IMR-90 (cell line): ENCODE measurements at regions not wholly inside any gene's neighbourhood (a gene's known extent, or its start where the extent isn't known, plus 50 kb on each side); places are given as distances from the start of the nearest gene placed in this dataset.

ENCODE experiments used
- ATAC-seq: fragments of 200-7000 bp; cut with Tn5 transposase; 2 replicates; pipeline ENCODE4 v1.9.1; 2020; ENCODE audit warnings: low read depth, mild to moderate bottlenecking, moderate library complexity
- BruUV-seq: library from RNA; stranded (reverse); fragments of 400-500 nt; replicated peaks from 2 replicates; lab custom pipeline; 2021; lab: Mats Ljungman, UMichigan
- CTCF ChIA-PET: fragments of 300-600 bp; formaldehyde crosslinking; extraction: SDS; loops from one replicate; lab custom pipeline; 2021; ENCODE audit warnings: antibody characterized with exemption; lab: Yijun Ruan, JAX
- POLR2A ChIA-PET: fragments of 300-600 bp; sonication (Branson Sonifier 250); formaldehyde crosslinking; loops from one replicate; lab custom pipeline; 2022; ENCODE audit warnings: antibody characterized with exemption; ENCODE audit not compliant: unreplicated experiment; lab: Charles Lee
- DNase-seq: peaks from one replicate; pipeline ENCODE4 v3.0.0; 2013
- H2AFZ ChIP-seq: replicated peaks from 2 replicates; pipeline ENCODE3; 2013; ENCODE audit warnings: low read length, mild to moderate bottlenecking; ENCODE audit not compliant: poor library complexity
- H2AK5ac ChIP-seq: 2 replicates; pipeline ENCODE4 v1.6.1; 2013; ENCODE audit warnings: low read depth, low read length, inconsistent platforms
- H2AK9ac ChIP-seq: replicated peaks from 2 replicates; pipeline ENCODE3; 2013; ENCODE audit warnings: mild to moderate bottlenecking, low read depth, low read length, moderate library complexity; ENCODE audit not compliant: poor library complexity
- H2BK120ac ChIP-seq: 2 replicates; pipeline ENCODE4 v1.6.1; 2013; ENCODE audit warnings: low read depth, low read length, inconsistent platforms
- H2BK15ac ChIP-seq: 3 replicates; pipeline ENCODE4 v1.6.1; 2013; ENCODE audit warnings: low read depth, low read length, inconsistent platforms
- H2BK20ac ChIP-seq: 2 replicates; pipeline ENCODE4 v1.6.1; 2013; ENCODE audit warnings: low read depth, mild to moderate bottlenecking, inconsistent platforms, low read length, moderate library complexity
- H2BK5ac ChIP-seq: 2 replicates; pipeline ENCODE4 v1.6.1; 2013; ENCODE audit warnings: mild to moderate bottlenecking, low read depth, low read length, inconsistent platforms; ENCODE audit not compliant: poor library complexity, severe bottlenecking
- H3K14ac ChIP-seq: replicated peaks from 2 replicates; pipeline ENCODE4 v1.6.1; 2013; ENCODE audit warnings: low read depth, low read length, inconsistent platforms
- H3K18ac ChIP-seq: 2 replicates; pipeline ENCODE4 v1.6.1; 2013; ENCODE audit warnings: low read depth, low read length, control low read depth
- H3K23ac ChIP-seq: 2 replicates; pipeline ENCODE4 v1.6.1; 2013; ENCODE audit warnings: low read depth, low read length, inconsistent platforms
- H3K27ac ChIP-seq: 2 replicates; pipeline ENCODE4 v1.5.1; 2013; ENCODE audit warnings: mild to moderate bottlenecking, control low read depth, low read length; ENCODE audit not compliant: insufficient read depth
- H3K27me3 ChIP-seq: 2 replicates; pipeline ENCODE4 v1.6.1; 2013; ENCODE audit warnings: low read length; ENCODE audit not compliant: control insufficient read depth, insufficient read depth
- H3K36me3 ChIP-seq: 2 replicates; pipeline ENCODE4 v1.6.1; 2013; ENCODE audit warnings: low read length, mixed read lengths; ENCODE audit not compliant: control insufficient read depth, insufficient read depth
- H3K4ac ChIP-seq: 2 replicates; pipeline ENCODE4 v1.6.1; 2013; ENCODE audit warnings: low read depth, low read length, inconsistent platforms
- H3K4me1 ChIP-seq: 2 replicates; pipeline ENCODE4 v1.6.1; 2013; ENCODE audit warnings: low read length, mixed read lengths; ENCODE audit not compliant: control insufficient read depth, insufficient read depth
- H3K4me2 ChIP-seq: 2 replicates; pipeline ENCODE4 v1.6.1; 2013; ENCODE audit warnings: low read depth, mild to moderate bottlenecking, control low read depth, low read length, moderate library complexity
- H3K4me3 ChIP-seq: 2 replicates; pipeline ENCODE4 v1.5.1; 2013; ENCODE audit warnings: low read depth, mild to moderate bottlenecking, control low read depth, low read length, moderate library complexity; ENCODE audit not compliant: insufficient read depth
- H3K56ac ChIP-seq: 2 replicates; pipeline ENCODE4 v1.6.1; 2013; ENCODE audit warnings: low read length, inconsistent platforms; ENCODE audit not compliant: insufficient read depth; ENCODE audit errors: extremely low read depth
- H3K79me1 ChIP-seq, 2 experiments: 2 replicates each; pipeline ENCODE4 v1.6.1; 2013; ENCODE audit warnings: low read length in 2 of 2, inconsistent platforms in 1 of 2, low read depth in 1 of 2
- H3K9ac ChIP-seq: 2 replicates; pipeline ENCODE4 v1.6.1; 2013; ENCODE audit warnings: low read depth, low read length, control low read depth
- H3K9me1 ChIP-seq: 2 replicates; pipeline ENCODE4 v1.6.1; 2013; ENCODE audit warnings: low read length, inconsistent platforms; ENCODE audit not compliant: insufficient read depth
- H3K9me3 ChIP-seq: 2 replicates; pipeline ENCODE4 v1.6.1; 2013; ENCODE audit warnings: low read length; ENCODE audit not compliant: control insufficient read depth, insufficient read depth
- H4K20me1 ChIP-seq: 2 replicates; pipeline ENCODE4 v1.6.1; 2013; ENCODE audit warnings: low read length, inconsistent platforms; ENCODE audit not compliant: insufficient read depth
- H4K5ac ChIP-seq: 2 replicates; pipeline ENCODE4 v1.6.1; 2013; ENCODE audit warnings: mild to moderate bottlenecking, low read depth, low read length, control low read depth
- H4K8ac ChIP-seq, 2 experiments: 2 replicates each; pipeline ENCODE4 v1.6.1; 2013; ENCODE audit warnings: low read depth in 2 of 2, low read length in 2 of 2, control low read depth in 1 of 2, inconsistent platforms in 1 of 2
- H4K91ac ChIP-seq: 2 replicates; pipeline ENCODE4 v1.6.1; 2013; ENCODE audit warnings: low read depth, low read length, inconsistent platforms; ENCODE audit not compliant: insufficient read depth
- BHLHE40 ChIP-seq: fragments of 150-350 bp; IDR thresholded peaks from 2 replicates; pipeline ENCODE4 v1.6.1; 2016; ENCODE audit warnings: mild to moderate bottlenecking, low read depth, low read length
- CEBPB ChIP-seq: IDR thresholded peaks from 2 replicates; pipeline ENCODE4 v1.6.1; 2012; ENCODE audit warnings: low read depth, low read length, improper control_type of control experiment
- CHD1 ChIP-seq: IDR thresholded peaks from 2 replicates; pipeline ENCODE4 v1.6.1; 2012; ENCODE audit warnings: low read depth, low read length, improper control_type of control experiment
- ELK1 ChIP-seq: fragments of 150-350 bp; IDR thresholded peaks from 2 replicates; pipeline ENCODE4 v1.6.1; 2016; ENCODE audit warnings: low read depth, mild to moderate bottlenecking, low read length, moderate library complexity, borderline replicate concordance
- FOS ChIP-seq: fragments of 150-350 bp; IDR thresholded peaks from 2 replicates; pipeline ENCODE4 v1.6.1; 2016; ENCODE audit warnings: low read depth, low read length
- MAZ ChIP-seq: IDR thresholded peaks from 2 replicates; pipeline ENCODE4 v1.6.1; 2012; ENCODE audit warnings: low read depth, mild to moderate bottlenecking, low read length, improper control_type of control experiment, moderate library complexity, borderline replicate concordance
- MXI1 ChIP-seq: IDR thresholded peaks from 2 replicates; pipeline ENCODE4 v1.6.1; 2012; ENCODE audit warnings: low read depth, mild to moderate bottlenecking, low read length, moderate library complexity, borderline replicate concordance
- NFE2L2 ChIP-seq: fragments of 150-350 bp; IDR thresholded peaks from 2 replicates; pipeline ENCODE4 v1.6.1; 2016; ENCODE audit warnings: low read depth, mild to moderate bottlenecking, low read length
- POLR2A ChIP-seq: IDR thresholded peaks from 2 replicates; pipeline ENCODE4 v1.6.1; 2012; ENCODE audit warnings: mild to moderate bottlenecking, low read depth, low read length
- RAD21 ChIP-seq: IDR thresholded peaks from 2 replicates; pipeline ENCODE4 v1.6.1; 2012; ENCODE audit warnings: low read length, improper control_type of control experiment
- RCOR1 ChIP-seq: IDR thresholded peaks from 2 replicates; pipeline ENCODE4 v1.6.1; 2012; ENCODE audit warnings: mild to moderate bottlenecking, low read length, improper control_type of control experiment; ENCODE audit not compliant: insufficient replicate concordance
- RFX5 ChIP-seq: IDR thresholded peaks from 2 replicates; pipeline ENCODE4 v1.8.0; 2012; ENCODE audit warnings: low read depth, mild to moderate bottlenecking, low read length, moderate library complexity
- SMC3 ChIP-seq: fragments of 150-350 bp; IDR thresholded peaks from 2 replicates; pipeline ENCODE4 v1.6.1; 2016; ENCODE audit warnings: low read depth, mild to moderate bottlenecking, antibody characterized with exemption, low read length, moderate library complexity
- USF2 ChIP-seq: fragments of 150-350 bp; IDR thresholded peaks from 2 replicates; pipeline ENCODE4 v1.6.1; 2017; ENCODE audit warnings: mild to moderate bottlenecking, antibody characterized with exemption, low read length, low read depth
- dilution Hi-C: fragments of 300-500 bp; cut with HindIII; formaldehyde crosslinking; loops from one replicate; pipeline ENCODE4 v1.14.3; 2018; ENCODE audit warnings: low sequenced_read_pairs; ENCODE audit not compliant: unreplicated experiment
- in situ Hi-C: fragments of 300-500 bp; cut with MboI; formaldehyde crosslinking; loops from 3 replicates; pipeline ENCODE4 v1.14.3; 2019; ENCODE audit warnings: low sequenced_read_pairs, inconsistent platforms, mixed read lengths
- intact Hi-C: fragments of 100-400 bp; cut with micrococcal nuclease; formaldehyde crosslinking; loops from 2 replicates; pipeline ENCODE4 v1.10.0; 2022
- TF ChIP-seq, protein P1 (sequence below): conservative IDR thresholded peaks from 2 replicates; pipeline ENCODE4 v1.5.1; 2012; ENCODE audit warnings: mild to moderate bottlenecking, low read depth, low read length, improper control_type of control experiment

DNA sequence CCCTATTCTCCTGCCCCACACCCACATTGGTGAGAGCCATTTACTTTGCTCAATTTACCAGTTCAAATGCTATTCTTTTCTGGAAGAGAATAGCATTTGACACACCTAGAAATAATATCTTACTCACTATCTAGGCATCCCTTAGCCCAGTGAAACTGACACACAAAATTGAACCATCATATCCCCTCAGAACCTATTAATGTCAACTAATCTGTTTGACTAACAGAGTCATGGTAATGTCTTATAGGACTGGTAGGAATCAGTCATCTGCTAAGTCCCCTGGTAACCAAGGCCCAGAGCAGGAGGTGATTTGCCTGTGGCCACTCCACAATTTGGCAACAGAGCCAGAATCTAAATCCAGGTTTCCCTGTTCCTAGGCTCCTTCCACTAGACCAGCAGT lies 63.3 kb downstream of the PPP1R3C start:
- in situ Hi-C loops: no loop called here
- dilution Hi-C loops: no loop called here
- no peaks in the 10 kb centered on the region for H3K79me1 ChIP-seq
- no peaks in the 10 kb centered on the region for H3K36me3 ChIP-seq
- H2AFZ ChIP-seq: no peak overlapping the region
- H2BK120ac ChIP-seq: peak overlapping the region; percentile 10; the same call in 1 of the 2 replicates
- TF ChIP-seq RCOR1: no peak
- TF ChIP-seq USF2: no peak
- no peak for TF ChIP-seq POLR2A
- no peak for TF ChIP-seq BHLHE40
- TF ChIP-seq NFE2L2: no peak
- no peak for TF ChIP-seq CHD1
- TF ChIP-seq RFX5: no peak
- no peak for TF ChIP-seq RAD21
- TF ChIP-seq, protein P1, sequence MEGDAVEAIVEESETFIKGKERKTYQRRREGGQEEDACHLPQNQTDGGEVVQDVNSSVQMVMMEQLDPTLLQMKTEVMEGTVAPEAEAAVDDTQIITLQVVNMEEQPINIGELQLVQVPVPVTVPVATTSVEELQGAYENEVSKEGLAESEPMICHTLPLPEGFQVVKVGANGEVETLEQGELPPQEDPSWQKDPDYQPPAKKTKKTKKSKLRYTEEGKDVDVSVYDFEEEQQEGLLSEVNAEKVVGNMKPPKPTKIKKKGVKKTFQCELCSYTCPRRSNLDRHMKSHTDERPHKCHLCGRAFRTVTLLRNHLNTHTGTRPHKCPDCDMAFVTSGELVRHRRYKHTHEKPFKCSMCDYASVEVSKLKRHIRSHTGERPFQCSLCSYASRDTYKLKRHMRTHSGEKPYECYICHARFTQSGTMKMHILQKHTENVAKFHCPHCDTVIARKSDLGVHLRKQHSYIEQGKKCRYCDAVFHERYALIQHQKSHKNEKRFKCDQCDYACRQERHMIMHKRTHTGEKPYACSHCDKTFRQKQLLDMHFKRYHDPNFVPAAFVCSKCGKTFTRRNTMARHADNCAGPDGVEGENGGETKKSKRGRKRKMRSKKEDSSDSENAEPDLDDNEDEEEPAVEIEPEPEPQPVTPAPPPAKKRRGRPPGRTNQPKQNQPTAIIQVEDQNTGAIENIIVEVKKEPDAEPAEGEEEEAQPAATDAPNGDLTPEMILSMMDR: no peak
- no peak for TF ChIP-seq SMC3
- TF ChIP-seq MXI1: no peak
- TF ChIP-seq MAZ: no peak
- no peak for TF ChIP-seq CEBPB
- no peak for TF ChIP-seq FOS
- no peak for TF ChIP-seq ELK1
- no peak overlapping the region for H2AK9ac ChIP-seq
- no peak overlapping the region for H3K4me2 ChIP-seq
- H3K23ac ChIP-seq: peak overlapping the region; percentile 51; the same call in 1 of the 2 replicates
- no peak overlapping the region for H2BK5ac ChIP-seq
- H3K9ac ChIP-seq: no peak overlapping the region
- H3K9me3 ChIP-seq: peaks cover 2% of the 10 kb centered on the region
- H4K20me1 ChIP-seq: no peaks in the 10 kb centered on the region
- no peak overlapping the region for H3K14ac ChIP-seq
- H3K27me3 ChIP-seq: no peaks in the 10 kb centered on the region
- no peak overlapping the region for H3K4me3 ChIP-seq
- ChIA-PET POLR2A (no interaction called here), CTCF (no interaction called here)
- no peak overlapping the region for H3K56ac ChIP-seq
- intact Hi-C loops: no loop called here
- H2BK20ac ChIP-seq: no peak overlapping the region
- peak overlapping the region; percentile 75 for H3K18ac ChIP-seq
- no peak overlapping the region for H2BK15ac ChIP-seq
- H3K9me1 ChIP-seq: no peaks in the 10 kb centered on the region
- H2AK5ac ChIP-seq: no peak overlapping the region
- H4K91ac ChIP-seq: no peak overlapping the region
- H3K27ac ChIP-seq: no peak overlapping the region
- H4K5ac ChIP-seq: no peak overlapping the region
- no TSS peak for BruUV-seq
- no peak for DNase-seq
- H3K4ac ChIP-seq: no peak overlapping the region
- H4K8ac ChIP-seq: no peak overlapping the region
- peaks cover 1% of the 10 kb centered on the region; the same call in 1 of the 2 replicates for H3K4me1 ChIP-seq
- ATAC-seq: no peak
